ENCODE measurements at regions not wholly inside any gene's neighbourhood (a gene's known extent, or its start where the extent isn't known, plus 50 kb on each side); places are given as distances from the start of the nearest gene placed in this dataset.

- H3K9me3 ChIP-seq = no peaks in the 10 kb centered on the region
- no peaks in the 10 kb centered on the region for H3K27me3 ChIP-seq (replicated peaks; ENCODE audit: insufficient read depth)
- no peak for ATAC-seq (ENCODE audit: insufficient number of reproducible peaks, low FRiP score, low read depth)
- no peak overlapping the region for H3K27ac ChIP-seq
- no peak overlapping the region for H3K4me3 ChIP-seq
- no peak for DNase-seq (ENCODE audit: low spot score)
- H3K4me1 ChIP-seq (ENCODE audit: control insufficient read depth in 1 of 2, low read depth in 2 of 2) = no peaks in the 10 kb centered on the region
- no peaks in the 10 kb centered on the region for H3K36me3 ChIP-seq
- TF ChIP-seq, protein P1, sequence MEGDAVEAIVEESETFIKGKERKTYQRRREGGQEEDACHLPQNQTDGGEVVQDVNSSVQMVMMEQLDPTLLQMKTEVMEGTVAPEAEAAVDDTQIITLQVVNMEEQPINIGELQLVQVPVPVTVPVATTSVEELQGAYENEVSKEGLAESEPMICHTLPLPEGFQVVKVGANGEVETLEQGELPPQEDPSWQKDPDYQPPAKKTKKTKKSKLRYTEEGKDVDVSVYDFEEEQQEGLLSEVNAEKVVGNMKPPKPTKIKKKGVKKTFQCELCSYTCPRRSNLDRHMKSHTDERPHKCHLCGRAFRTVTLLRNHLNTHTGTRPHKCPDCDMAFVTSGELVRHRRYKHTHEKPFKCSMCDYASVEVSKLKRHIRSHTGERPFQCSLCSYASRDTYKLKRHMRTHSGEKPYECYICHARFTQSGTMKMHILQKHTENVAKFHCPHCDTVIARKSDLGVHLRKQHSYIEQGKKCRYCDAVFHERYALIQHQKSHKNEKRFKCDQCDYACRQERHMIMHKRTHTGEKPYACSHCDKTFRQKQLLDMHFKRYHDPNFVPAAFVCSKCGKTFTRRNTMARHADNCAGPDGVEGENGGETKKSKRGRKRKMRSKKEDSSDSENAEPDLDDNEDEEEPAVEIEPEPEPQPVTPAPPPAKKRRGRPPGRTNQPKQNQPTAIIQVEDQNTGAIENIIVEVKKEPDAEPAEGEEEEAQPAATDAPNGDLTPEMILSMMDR (IDR thresholded peaks at IDR 0.05) = no peak
Observed at GRCh38 chr10:107546986-107547385, 382.5 kb upstream of the SORCS1 start.

DNA sequence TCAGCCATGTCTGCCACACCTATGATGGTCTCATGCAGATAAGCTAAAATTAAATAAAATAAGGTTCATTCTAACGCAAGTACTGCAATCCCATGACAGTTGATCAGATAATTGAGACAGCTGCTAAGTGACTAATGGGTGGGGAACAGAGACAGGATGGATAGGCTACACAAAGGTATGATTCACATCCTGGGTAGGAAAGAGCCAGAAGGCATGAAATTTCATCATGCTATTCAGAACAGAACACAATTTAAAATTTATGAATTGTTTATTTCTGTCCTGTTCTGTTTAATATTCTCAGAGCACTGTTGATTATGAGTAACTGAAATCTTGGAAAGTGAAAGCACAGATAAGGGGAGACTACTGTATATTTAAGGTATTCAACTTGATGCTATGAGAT, 381.8 kb upstream of the SORCS1 start:
- no peak for DNase-seq (ENCODE audit: low spot score)
- TF ChIP-seq, protein P1 (IDR thresholded peaks at IDR 0.05) = no peak
- H3K4me1 ChIP-seq (ENCODE audit: control insufficient read depth in 1 of 2, low read depth in 2 of 2) = no peaks in the 10 kb centered on the region
- H3K36me3 ChIP-seq = no peaks in the 10 kb centered on the region
- no peak overlapping the region for H3K4me3 ChIP-seq
- no peaks in the 10 kb centered on the region for H3K9me3 ChIP-seq
- no peak overlapping the region for H3K27ac ChIP-seq
- H3K27me3 ChIP-seq (replicated peaks; ENCODE audit: insufficient read depth) = no peaks in the 10 kb centered on the region
- no peak for ATAC-seq (ENCODE audit: insufficient number of reproducible peaks, low FRiP score, low read depth)

GRCh38 chr10:107545717-107546116, 381.2 kb upstream of the SORCS1 start:
- Histone ChIP-seq H3K9me3 (no peaks in the 10 kb centered on the region), H3K4me3 (no peak overlapping the region), H3K4me1 (ENCODE audit: control insufficient read depth in 1 of 2, low read depth in 2 of 2) (no peaks in the 10 kb centered on the region), H3K27me3 (replicated peaks; ENCODE audit: insufficient read depth) (no peaks in the 10 kb centered on the region), H3K36me3 (no peaks in the 10 kb centered on the region), H3K27ac (no peak overlapping the region)
- TF ChIP-seq, protein P1 (IDR thresholded peaks at IDR 0.05) = no peak
- DNase-seq (ENCODE audit: low spot score) = no peak
- ATAC-seq (ENCODE audit: insufficient number of reproducible peaks, low FRiP score, low read depth) = no peak

GRCh38 chr10:107544706-107545520, 380.4 kb upstream of the SORCS1 start:
- H3K27ac ChIP-seq = no peak overlapping the region
- TF ChIP-seq, protein P1 (IDR thresholded peaks at IDR 0.05) = no peak
- H3K9me3 ChIP-seq = no peaks in the 10 kb centered on the region
- H3K4me3 ChIP-seq = no peak overlapping the region
- no peaks in the 10 kb centered on the region for H3K36me3 ChIP-seq
- DNase-seq (ENCODE audit: low spot score) = no peak
- no peaks in the 10 kb centered on the region for H3K4me1 ChIP-seq (ENCODE audit: control insufficient read depth in 1 of 2, low read depth in 2 of 2)
- no peaks in the 10 kb centered on the region for H3K27me3 ChIP-seq (replicated peaks; ENCODE audit: insufficient read depth)
- no peak for ATAC-seq (ENCODE audit: insufficient number of reproducible peaks, low FRiP score, low read depth)

DNA sequence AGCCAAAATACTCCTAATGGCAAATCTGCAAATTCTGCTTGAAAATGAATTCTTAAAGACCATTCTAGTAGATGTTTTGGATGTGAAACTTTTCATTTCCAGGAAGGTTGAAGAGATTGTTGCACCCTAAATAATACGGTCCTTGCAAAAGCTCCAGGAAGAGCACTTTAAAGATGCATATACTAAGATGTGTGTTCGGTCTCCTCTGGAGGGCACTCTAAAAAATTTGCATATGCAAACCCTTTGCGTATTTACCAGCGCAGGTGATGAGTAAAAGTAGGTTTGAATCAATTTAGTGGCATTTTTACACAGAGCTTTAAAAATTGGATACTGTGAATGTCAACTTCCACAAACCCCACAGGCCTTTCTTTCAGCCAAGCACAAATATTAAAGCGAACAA, 378.1 kb upstream of the SORCS1 start:
- no peak for DNase-seq (ENCODE audit: low spot score)
- no peak for ATAC-seq (ENCODE audit: insufficient number of reproducible peaks, low FRiP score, low read depth)
- Histone ChIP-seq H3K9me3 (no peaks in the 10 kb centered on the region), H3K36me3 (no peaks in the 10 kb centered on the region), H3K27me3 (replicated peaks; ENCODE audit: insufficient read depth) (no peaks in the 10 kb centered on the region), H3K27ac (no peak overlapping the region), H3K4me3 (no peak overlapping the region), H3K4me1 (ENCODE audit: control insufficient read depth in 1 of 2, low read depth in 2 of 2) (no peaks in the 10 kb centered on the region)
- TF ChIP-seq, protein P1 (IDR thresholded peaks at IDR 0.05) = no peak
